Fibroblast of lung (primary cell): ENCODE measurements at regions not wholly inside any gene's neighbourhood (a gene's known extent, or its start where the extent isn't known, plus 50 kb on each side); places are given as distances from the start of the nearest gene placed in this dataset.

Experiments
- DNase-seq, 2 donors: peaks; one replicate each; pipeline versions ENCODE4 v3.0.0 to v3.0.0-alpha.2; 2010; ENCODE audit warnings: low read depth in 2 of 2
- H2AFZ ChIP-seq: 2 replicates; pipeline ENCODE4 v1.5.1; 2012; ENCODE audit warnings: low read length, control low read depth, inconsistent platforms
- H3K27ac ChIP-seq: 2 replicates; pipeline ENCODE4 v1.5.1; 2011; ENCODE audit warnings: low read length, control low read depth; ENCODE audit not compliant: insufficient read depth
- H3K27me3 ChIP-seq: 2 replicates; pipeline ENCODE4 v1.5.1; 2011; ENCODE audit warnings: mild to moderate bottlenecking, low read length; ENCODE audit not compliant: control insufficient read depth, insufficient read depth
- H3K36me3 ChIP-seq: 2 replicates; pipeline ENCODE4 v1.5.1; 2011; ENCODE audit warnings: low read length; ENCODE audit not compliant: control insufficient read depth, insufficient read depth
- H3K4me1 ChIP-seq: 2 replicates; pipeline ENCODE4 v1.5.1; 2011; ENCODE audit warnings: low read length; ENCODE audit not compliant: control insufficient read depth, insufficient read depth; ENCODE audit errors: extremely low read depth
- H3K4me2 ChIP-seq: 2 replicates; pipeline ENCODE4 v1.5.1; 2011; ENCODE audit warnings: low read length, control low read depth; ENCODE audit not compliant: insufficient read depth; ENCODE audit errors: extremely low read depth
- H3K4me3 ChIP-seq, 4 experiments: fragments of 200-600 bp in 1 of 4; sonication (generic) in 1 of 4; replicated peaks in 1 of 4; 2 replicates each; pipeline ENCODE4 v1.5.1; 2011 to 2016; ENCODE audit warnings: low read length in 4 of 4, low read depth in 3 of 4, mild to moderate bottlenecking in 3 of 4, control low read depth in 2 of 4, inconsistent platforms in 1 of 4, mixed read lengths in 1 of 4; ENCODE audit not compliant: insufficient read depth in 1 of 4; ENCODE audit errors: control extremely low read depth in 1 of 4
- H3K79me2 ChIP-seq: 2 replicates; pipeline ENCODE4 v1.5.1; 2012; ENCODE audit warnings: mild to moderate bottlenecking, low read length, inconsistent platforms; ENCODE audit not compliant: control insufficient read depth, insufficient read depth
- H3K9ac ChIP-seq: 2 replicates; pipeline ENCODE4 v1.5.1; 2011; ENCODE audit warnings: mild to moderate bottlenecking, low read length, control low read depth; ENCODE audit not compliant: insufficient read depth
- H3K9me3 ChIP-seq: 2 replicates; pipeline ENCODE4 v1.5.1; 2012; ENCODE audit warnings: low read depth, low read length; ENCODE audit not compliant: control insufficient read depth, insufficient read depth
- H4K20me1 ChIP-seq: 2 replicates; pipeline ENCODE4 v1.5.1; 2011; ENCODE audit warnings: low read length; ENCODE audit not compliant: control insufficient read depth, insufficient read depth; ENCODE audit errors: extremely low read depth
- EZH2 ChIP-seq: IDR thresholded peaks from 2 replicates; pipeline ENCODE4 v1.5.1; 2012; ENCODE audit warnings: low read length, control low read depth, mild to moderate bottlenecking; ENCODE audit errors: missing control alignments
- TF ChIP-seq, protein P1 (sequence below), 2 donors: IDR thresholded peaks in 1 of 2; conservative IDR thresholded peaks in 1 of 2; 1 replicate in 1 of 2; 2 replicates in 1 of 2; pipeline ENCODE4 v1.5.1; 2011 to 2012; ENCODE audit warnings: low read length in 2 of 2, control low read depth in 1 of 2, inconsistent platforms in 1 of 2, low read depth in 1 of 2, mild to moderate bottlenecking in 1 of 2

DNA sequence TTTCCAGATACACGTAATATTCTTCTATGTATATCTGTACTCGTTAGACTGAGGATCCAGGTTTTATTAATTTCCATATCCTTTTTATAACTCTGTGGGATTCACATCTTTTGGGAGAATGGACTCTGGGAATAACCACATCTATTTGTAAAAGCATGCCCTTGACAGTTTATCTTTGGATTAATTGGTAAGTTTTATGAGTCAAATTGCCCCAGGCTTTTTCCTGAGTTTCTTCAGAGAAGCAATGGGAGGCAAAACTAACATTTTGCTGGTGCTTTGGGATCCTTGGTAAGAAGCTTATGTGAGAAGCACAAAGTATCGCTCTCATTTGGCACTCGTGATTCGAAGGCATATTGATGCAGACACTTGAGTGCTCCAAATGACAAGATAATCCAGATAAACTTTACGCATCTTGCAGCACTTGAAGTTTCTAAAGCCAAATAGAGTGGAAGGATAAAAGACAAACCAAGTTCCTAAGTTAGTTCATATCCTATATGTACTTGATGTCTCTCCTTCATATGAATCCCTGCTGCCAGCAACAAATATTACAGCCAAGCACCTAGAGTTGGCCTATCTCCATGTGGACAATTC lies 324.7 kb downstream of the TLE4 start:
- no peaks in the 10 kb centered on the region for H3K27me3 ChIP-seq
- H3K9ac ChIP-seq: no peak overlapping the region
- no peak overlapping the region for H3K4me2 ChIP-seq
- no peaks in the 10 kb centered on the region for H3K9me3 ChIP-seq
- no peak overlapping the region for H2AFZ ChIP-seq
- peak in 1 of 2 donors; percentile 4 for DNase-seq
- no peaks in the 10 kb centered on the region for H3K4me1 ChIP-seq
- no peak overlapping the region for H3K4me3 ChIP-seq
- TF ChIP-seq, protein P1, sequence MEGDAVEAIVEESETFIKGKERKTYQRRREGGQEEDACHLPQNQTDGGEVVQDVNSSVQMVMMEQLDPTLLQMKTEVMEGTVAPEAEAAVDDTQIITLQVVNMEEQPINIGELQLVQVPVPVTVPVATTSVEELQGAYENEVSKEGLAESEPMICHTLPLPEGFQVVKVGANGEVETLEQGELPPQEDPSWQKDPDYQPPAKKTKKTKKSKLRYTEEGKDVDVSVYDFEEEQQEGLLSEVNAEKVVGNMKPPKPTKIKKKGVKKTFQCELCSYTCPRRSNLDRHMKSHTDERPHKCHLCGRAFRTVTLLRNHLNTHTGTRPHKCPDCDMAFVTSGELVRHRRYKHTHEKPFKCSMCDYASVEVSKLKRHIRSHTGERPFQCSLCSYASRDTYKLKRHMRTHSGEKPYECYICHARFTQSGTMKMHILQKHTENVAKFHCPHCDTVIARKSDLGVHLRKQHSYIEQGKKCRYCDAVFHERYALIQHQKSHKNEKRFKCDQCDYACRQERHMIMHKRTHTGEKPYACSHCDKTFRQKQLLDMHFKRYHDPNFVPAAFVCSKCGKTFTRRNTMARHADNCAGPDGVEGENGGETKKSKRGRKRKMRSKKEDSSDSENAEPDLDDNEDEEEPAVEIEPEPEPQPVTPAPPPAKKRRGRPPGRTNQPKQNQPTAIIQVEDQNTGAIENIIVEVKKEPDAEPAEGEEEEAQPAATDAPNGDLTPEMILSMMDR (conservative IDR thresholded peaks at IDR 0.05 in 1 of 2, IDR thresholded peaks at IDR 0.05 in 1 of 2; ENCODE audit: low read depth in 1 of 2, low read length in 2 of 2): no peak
- TF ChIP-seq EZH2: no peak
- H3K27ac ChIP-seq: no peak overlapping the region
- no peaks in the 10 kb centered on the region for H4K20me1 ChIP-seq
- H3K79me2 ChIP-seq: no peaks in the 10 kb centered on the region
- no peaks in the 10 kb centered on the region for H3K36me3 ChIP-seq

DNA sequence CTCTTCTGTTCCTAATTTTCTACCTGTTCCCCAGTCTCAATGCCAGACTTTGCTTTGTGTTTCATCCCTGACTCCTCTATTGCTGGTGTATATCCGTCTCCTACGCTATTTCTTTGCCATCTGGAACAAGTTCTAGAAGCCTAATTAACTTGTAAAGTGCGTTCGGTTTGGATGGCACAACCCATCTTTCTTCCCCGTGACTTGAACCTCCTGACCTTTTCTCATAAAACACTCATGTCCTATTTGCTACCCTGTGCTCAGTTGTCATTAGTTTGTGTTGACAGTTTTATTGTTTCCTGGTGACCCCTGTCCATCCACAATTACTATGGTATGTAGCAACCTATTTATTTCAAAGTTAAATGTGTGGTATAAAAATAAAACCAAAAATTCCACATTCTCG lies 323.5 kb downstream of the TLE4 start:
- TF ChIP-seq, protein P1 (conservative IDR thresholded peaks at IDR 0.05 in 1 of 2, IDR thresholded peaks at IDR 0.05 in 1 of 2; ENCODE audit: low read depth in 1 of 2, low read length in 2 of 2): no peak
- no peak for TF ChIP-seq EZH2
- H3K4me2 ChIP-seq: no peak overlapping the region
- no peak overlapping the region for H3K4me3 ChIP-seq
- no peak overlapping the region for H3K27ac ChIP-seq
- H3K36me3 ChIP-seq: no peaks in the 10 kb centered on the region
- no peak overlapping the region for H3K9ac ChIP-seq
- DNase-seq: no peak
- H4K20me1 ChIP-seq: no peaks in the 10 kb centered on the region
- H3K27me3 ChIP-seq: no peaks in the 10 kb centered on the region
- H2AFZ ChIP-seq: no peak overlapping the region
- H3K9me3 ChIP-seq: no peaks in the 10 kb centered on the region
- H3K79me2 ChIP-seq: no peaks in the 10 kb centered on the region
- H3K4me1 ChIP-seq: no peaks in the 10 kb centered on the region

DNA sequence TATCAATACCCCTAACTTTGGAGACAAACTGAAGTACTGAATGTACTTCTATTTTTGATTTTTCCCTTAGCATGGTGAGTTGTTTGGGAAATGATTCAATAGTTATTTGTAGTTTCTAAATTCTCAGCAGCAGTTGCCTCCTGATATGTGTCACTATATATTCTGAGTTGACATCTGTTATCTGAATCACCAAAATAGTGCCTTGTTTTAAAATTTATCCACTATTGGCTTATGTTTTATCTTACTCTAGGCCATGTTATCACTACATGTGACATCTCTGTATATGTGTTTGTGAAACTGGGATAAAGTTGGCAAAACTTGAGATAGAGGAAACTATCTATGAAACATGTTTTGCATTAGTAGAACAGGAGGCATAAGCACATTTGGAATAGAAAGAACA lies 317.6 kb downstream of the TLE4 start:
- Histone ChIP-seq H3K4me2 (no peak overlapping the region), H3K36me3 (no peaks in the 10 kb centered on the region), H3K4me1 (no peaks in the 10 kb centered on the region), H4K20me1 (no peaks in the 10 kb centered on the region), H3K79me2 (no peaks in the 10 kb centered on the region), H3K27ac (no peak overlapping the region), H3K9ac (no peak overlapping the region), H2AFZ (no peak overlapping the region), H3K4me3 (no peak overlapping the region), H3K9me3 (no peaks in the 10 kb centered on the region), H3K27me3 (no peaks in the 10 kb centered on the region)
- TF ChIP-seq EZH2: no peak
- TF ChIP-seq, protein P1 (conservative IDR thresholded peaks at IDR 0.05 in 1 of 2, IDR thresholded peaks at IDR 0.05 in 1 of 2; ENCODE audit: low read depth in 1 of 2, low read length in 2 of 2): no peak
- no peak for DNase-seq
